NCI-H524 treated with DMSO at 0.1 percent for 48 hours (cell line): ENCODE measurements at regions not wholly inside any gene's neighbourhood (a gene's known extent, or its start where the extent isn't known, plus 50 kb on each side); places are given as distances from the start of the nearest gene placed in this dataset.
"Not testable (repeated sequence)": the region's sequence is repeated elsewhere in the genome, so short reads cannot be mapped to it uniquely, and the experiment has no call there.

Experiments
- DNase-seq: peaks from one replicate; lab custom pipeline; 2025; lab: John Stamatoyannopoulos, UW

GRCh38 chr13:48844676-48845075 lies 131.0 kb upstream of the FNDC3A start:
- no peak for DNase-seq

- DNase-seq = no peak
These were observed 126.2 kb upstream of the FNDC3A start for GRCh38 chr13:48849515-48849914.

- DNase-seq = no peak
These were observed 124.0 kb upstream of the FNDC3A start for GRCh38 chr13:48851707-48852106.

- no peak for DNase-seq
These were observed 122.6 kb upstream of the FNDC3A start for GRCh38 chr13:48852911-48853727.

GRCh38 chr13:48853728-48854102 lies 122.0 kb upstream of the FNDC3A start:
- no peak for DNase-seq

- no peak for DNase-seq
These were observed 118.1 kb upstream of the FNDC3A start for GRCh38 chr13:48857576-48857975.

GRCh38 chr13:48858122-48858902 lies 117.4 kb upstream of the FNDC3A start:
- DNase-seq = no peak

- no peak for DNase-seq
These were observed 116.2 kb upstream of the FNDC3A start for GRCh38 chr13:48859272-48860105.

- DNase-seq = no peak
These were observed 115.3 kb upstream of the FNDC3A start for GRCh38 chr13:48860364-48860763.

GRCh38 chr13:48862572-48862971 lies 113.1 kb upstream of the FNDC3A start:
- no peak for DNase-seq

GRCh38 chr13:48864100-48864499 lies 111.6 kb upstream of the FNDC3A start:
- DNase-seq = no peak

- DNase-seq = no peak
These were observed 109.5 kb upstream of the FNDC3A start for GRCh38 chr13:48866249-48866648.

GRCh38 chr13:48873081-48873480 lies 102.6 kb upstream of the FNDC3A start:
- DNase-seq = no peak

- DNase-seq = no peak
These were observed 102.1 kb upstream of the FNDC3A start for GRCh38 chr13:48873587-48873986.

- DNase-seq = no peak
These were observed 101.5 kb upstream of the FNDC3A start for GRCh38 chr13:48874165-48874564.

- DNase-seq = no peak
These were observed 100.7 kb upstream of the FNDC3A start for GRCh38 chr13:48875047-48875446.

- DNase-seq = no peak
These were observed 99.4 kb upstream of the FNDC3A start for GRCh38 chr13:48876289-48876688.

GRCh38 chr13:48879432-48879831 lies 96.3 kb upstream of the FNDC3A start:
- no peak for DNase-seq

GRCh38 chr13:48879854-48880253 lies 95.9 kb upstream of the FNDC3A start:
- DNase-seq = no peak

GRCh38 chr13:48883786-48884185 lies 91.9 kb upstream of the FNDC3A start:
- DNase-seq = not testable (repeated sequence)

- no peak for DNase-seq
These were observed 90.7 kb upstream of the FNDC3A start for GRCh38 chr13:48885027-48885395.

- no peak for DNase-seq
These were observed 87.1 kb upstream of the FNDC3A start for GRCh38 chr13:48888613-48889012.

GRCh38 chr13:48890391-48890790 lies 85.3 kb upstream of the FNDC3A start:
- DNase-seq = no peak
